GM12878 (cell line): ENCODE measurements at regions not wholly inside any gene's neighbourhood (a gene's known extent, or its start where the extent isn't known, plus 50 kb on each side); places are given as distances from the start of the nearest gene placed in this dataset.

Experiments used
- ATAC-seq: fragments of 200-7000 bp; cut with Tn5 transposase; 3 replicates; pipeline ENCODE4 v1.9.1; 2020; ENCODE audit warnings: mild to moderate bottlenecking, moderate library complexity
- BruUV-seq: library from RNA; stranded (reverse); fragments of 400-500 nt; replicated peaks from 2 replicates; lab custom pipeline; 2021; lab: Mats Ljungman, UMichigan
- CTCF ChIA-PET: fragments of 300-600 bp; sonication (Branson Sonifier 250); formaldehyde crosslinking; extraction: SDS; loops from one replicate; lab custom pipeline; 2021; ENCODE audit warnings: inconsistent platforms; lab: Yijun Ruan, JAX
- POLR2A ChIA-PET: fragments of 350-600 bp; formaldehyde crosslinking; extraction: SDS; loops from one replicate; lab custom pipeline; 2021; ENCODE audit warnings: inconsistent platforms; lab: Charles Lee
- RAD21 ChIA-PET: fragments of 300-600 bp; sonication (Branson Sonifier 250); formaldehyde crosslinking; loops from one replicate; lab custom pipeline; 2023; ENCODE audit warnings: antibody characterized with exemption; ENCODE audit not compliant: unreplicated experiment; lab: Charles Lee
- SMC1A ChIA-PET: fragments of 300-600 bp; sonication (Branson Sonifier 250); formaldehyde crosslinking; loops from one replicate; lab custom pipeline; 2023; ENCODE audit not compliant: unreplicated experiment, uncharacterized antibody; lab: Charles Lee
- DNase-seq: peaks from one replicate; pipeline ENCODE4 v3.0.0-alpha.2; 2011; ENCODE audit warnings: low read depth, low spot score
- FAIRE-seq: peaks from 3 replicates; lab custom pipeline; 2011; peaks lifted over from hg19 to GRCh38; lab: Jason Lieb, UNC
- H2AFZ ChIP-seq: 2 replicates; pipeline ENCODE4 v1.6.0; 2011; ENCODE audit warnings: low read depth, low read length, control low read depth; ENCODE audit not compliant: control insufficient read depth
- H3K27ac ChIP-seq: 2 replicates; pipeline ENCODE4 v1.5.1; 2011; ENCODE audit warnings: control low read depth; ENCODE audit not compliant: control insufficient read depth, insufficient read depth
- H3K27me3 ChIP-seq, 2 experiments: replicated peaks in 1 of 2; 2 replicates each; pipeline versions ENCODE4 v1.6.0 to v1.6.1; 2011; ENCODE audit warnings: low read length in 1 of 2; ENCODE audit not compliant: control insufficient read depth in 2 of 2, insufficient read depth in 2 of 2
- H3K36me3 ChIP-seq, 2 experiments: 2 replicates each; pipeline ENCODE4 v1.5.1; 2011; ENCODE audit warnings: low read length in 1 of 2; ENCODE audit not compliant: control insufficient read depth in 2 of 2, insufficient read depth in 2 of 2
- H3K4me1 ChIP-seq: 2 replicates; pipeline ENCODE4 v1.6.1; 2011; ENCODE audit warnings: mild to moderate bottlenecking, low read length, moderate library complexity, mixed read lengths; ENCODE audit not compliant: control insufficient read depth, insufficient read depth
- H3K4me2 ChIP-seq: 2 replicates; pipeline ENCODE4 v1.6.0; 2011; ENCODE audit warnings: control low read depth; ENCODE audit not compliant: control insufficient read depth, insufficient read depth
- H3K4me3 ChIP-seq: fragments of 200-600 bp; sonication (generic); 2 replicates; pipeline ENCODE4 v1.5.1; 2016
- H3K79me2 ChIP-seq: 2 replicates; pipeline ENCODE4 v1.6.0; 2011; ENCODE audit warnings: low read length; ENCODE audit not compliant: control insufficient read depth, insufficient read depth
- H3K9ac ChIP-seq: 2 replicates; pipeline ENCODE4 v1.8.0; 2011; ENCODE audit warnings: low read length, control low read depth, mixed read lengths; ENCODE audit not compliant: control insufficient read depth, insufficient read depth
- H3K9me3 ChIP-seq: replicated peaks from 3 replicates; pipeline ENCODE4 v1.5.1; 2011; ENCODE audit warnings: mild to moderate bottlenecking, low read length; ENCODE audit not compliant: control insufficient read depth, insufficient read depth
- H4K20me1 ChIP-seq: 2 replicates; pipeline ENCODE4 v1.6.0; 2011; ENCODE audit not compliant: control insufficient read depth, insufficient read depth
- CBFB ChIP-seq: IDR thresholded peaks from 2 replicates; pipeline ENCODE4 v1.6.1; 2016; ENCODE audit warnings: antibody characterized with exemption, low read depth
- E4F1 ChIP-seq: fragments of 450-650 bp; IDR thresholded peaks from 2 replicates; pipeline ENCODE4 v1.6.1; 2018; ENCODE audit warnings: borderline replicate concordance, mild to moderate bottlenecking; ENCODE audit not compliant: partially characterized antibody
- FOS ChIP-seq: IDR thresholded peaks from 3 replicates; pipeline ENCODE4 v1.6.1; 2011; ENCODE audit warnings: borderline replicate concordance; ENCODE audit not compliant: insufficient read length; ENCODE audit errors: extremely low read depth
- JUNB ChIP-seq: IDR thresholded peaks from 2 replicates; pipeline ENCODE4 v1.6.1; 2016; ENCODE audit warnings: antibody characterized with exemption, mild to moderate bottlenecking
- LARP7 ChIP-seq: fragments of 450-650 bp; IDR thresholded peaks from 2 replicates; pipeline ENCODE4 v1.6.1; 2017; ENCODE audit warnings: mild to moderate bottlenecking
- MXI1 ChIP-seq: fragments of 150-350 bp; IDR thresholded peaks from 2 replicates; pipeline ENCODE4 v1.6.1; 2011; ENCODE audit warnings: low read depth, mild to moderate bottlenecking, inconsistent platforms, low read length, improper control_type of control experiment
- MYC ChIP-seq: IDR thresholded peaks from 2 replicates; pipeline ENCODE4 v1.6.1; 2011; ENCODE audit warnings: mild to moderate bottlenecking, low read length, moderate library complexity, inconsistent platforms; ENCODE audit not compliant: insufficient read depth, insufficient replicate concordance, insufficient read length, severe bottlenecking
- NR2C1 ChIP-seq: fragments of 450-650 bp; IDR thresholded peaks from 2 replicates; pipeline ENCODE4 v1.6.1; 2017; ENCODE audit warnings: antibody characterized with exemption, mild to moderate bottlenecking, moderate library complexity
- RELA ChIP-seq: fragments of 450-650 bp; IDR thresholded peaks from 2 replicates; pipeline ENCODE4 v1.8.0; 2014; ENCODE audit warnings: borderline replicate concordance; ENCODE audit not compliant: partially characterized antibody
- SIX5 ChIP-seq: IDR thresholded peaks from 2 replicates; pipeline ENCODE4 v1.6.1; 2011; ENCODE audit warnings: mild to moderate bottlenecking, low read depth, low read length, moderate library complexity; ENCODE audit not compliant: severe bottlenecking
- SMC3 ChIP-seq: IDR thresholded peaks from 2 replicates; pipeline ENCODE4 v1.6.1; 2011; ENCODE audit warnings: low read length, improper control_type of control experiment, borderline replicate concordance
- SREBF2 ChIP-seq: IDR thresholded peaks from 2 replicates; pipeline ENCODE4 v1.6.1; 2012; ENCODE audit warnings: mild to moderate bottlenecking, low read length
- STAT1 ChIP-seq: fragments of 450-650 bp; conservative IDR thresholded peaks from 2 replicates; pipeline ENCODE4 v1.6.1; 2014; ENCODE audit warnings: antibody characterized with exemption, mild to moderate bottlenecking
- ZZZ3 ChIP-seq: IDR thresholded peaks from 2 replicates; pipeline ENCODE4 v1.6.1; 2011; ENCODE audit warnings: low read depth; ENCODE audit not compliant: control insufficient read depth, insufficient read length
- WGBS: methylation state at CpG from one replicate; pipeline ENCODE4 v1.1.6; 2016; ENCODE audit warnings: low lambda C conversion rate; ENCODE audit not compliant: insufficient replicate concordance, insufficient coverage; ENCODE audit errors: missing lambda C conversion rate; 5-methylcytosine and 5-hydroxymethylcytosine counted together
- in situ Hi-C: fragments of 300-500 bp; cut with MboI; formaldehyde crosslinking; loops from 9 replicates; pipeline ENCODE4 v1.14.3; 2018; ENCODE audit warnings: mixed read lengths
- intact Hi-C: fragments of 100-400 bp; cut with micrococcal nuclease; formaldehyde crosslinking; loops from one replicate; pipeline ENCODE4 v1.14.2; 2022; ENCODE audit not compliant: unreplicated experiment
- TF ChIP-seq, protein P1 (sequence below): fragments of 450-650 bp; IDR thresholded peaks from 2 replicates; pipeline ENCODE4 v1.6.1; 2018; ENCODE audit warnings: mild to moderate bottlenecking, low read depth, moderate library complexity; ENCODE audit not compliant: partially characterized antibody

- no peak for TF ChIP-seq MYC
- no peak for TF ChIP-seq LARP7
These were observed 423.8 kb upstream of the MKI67 start (continued) for GRCh38 chr10:128550045-128550444.

- RAD21 ChIA-PET, result no interaction called here
- H3K4me1 ChIP-seq, result no peaks in the 10 kb centered on the region
- TF ChIP-seq ZZZ3, result no peak
- TF ChIP-seq JUNB, result no peak
- TF ChIP-seq STAT1, result no peak
- no peak for TF ChIP-seq RELA
- TF ChIP-seq E4F1, result no peak
- TF ChIP-seq SIX5, result no peak
- no peak for TF ChIP-seq MXI1
- no peak for TF ChIP-seq NR2C1
- no peak for TF ChIP-seq SREBF2
- TF ChIP-seq FOS, result no peak
- TF ChIP-seq, protein P1, sequence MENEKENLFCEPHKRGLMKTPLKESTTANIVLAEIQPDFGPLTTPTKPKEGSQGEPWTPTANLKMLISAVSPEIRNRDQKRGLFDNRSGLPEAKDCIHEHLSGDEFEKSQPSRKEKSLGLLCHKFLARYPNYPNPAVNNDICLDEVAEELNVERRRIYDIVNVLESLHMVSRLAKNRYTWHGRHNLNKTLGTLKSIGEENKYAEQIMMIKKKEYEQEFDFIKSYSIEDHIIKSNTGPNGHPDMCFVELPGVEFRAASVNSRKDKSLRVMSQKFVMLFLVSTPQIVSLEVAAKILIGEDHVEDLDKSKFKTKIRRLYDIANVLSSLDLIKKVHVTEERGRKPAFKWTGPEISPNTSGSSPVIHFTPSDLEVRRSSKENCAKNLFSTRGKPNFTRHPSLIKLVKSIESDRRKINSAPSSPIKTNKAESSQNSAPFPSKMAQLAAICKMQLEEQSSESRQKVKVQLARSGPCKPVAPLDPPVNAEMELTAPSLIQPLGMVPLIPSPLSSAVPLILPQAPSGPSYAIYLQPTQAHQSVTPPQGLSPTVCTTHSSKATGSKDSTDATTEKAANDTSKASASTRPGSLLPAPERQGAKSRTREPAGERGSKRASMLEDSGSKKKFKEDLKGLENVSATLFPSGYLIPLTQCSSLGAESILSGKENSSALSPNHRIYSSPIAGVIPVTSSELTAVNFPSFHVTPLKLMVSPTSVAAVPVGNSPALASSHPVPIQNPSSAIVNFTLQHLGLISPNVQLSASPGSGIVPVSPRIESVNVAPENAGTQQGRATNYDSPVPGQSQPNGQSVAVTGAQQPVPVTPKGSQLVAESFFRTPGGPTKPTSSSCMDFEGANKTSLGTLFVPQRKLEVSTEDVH, result no peak
- no peak for TF ChIP-seq SMC3
- TF ChIP-seq CBFB, result no peak
- TF ChIP-seq, all 136 proteins: peak for 0
- Histone ChIP-seq H3K27me3 (no peaks in the 10 kb centered on the region), H3K36me3 (no peaks in the 10 kb centered on the region), H2AFZ (no peak overlapping the region), H3K27ac (no peak overlapping the region), H3K4me2 (no peak overlapping the region), H4K20me1 (no peaks in the 10 kb centered on the region), H3K9ac (no peak overlapping the region), H3K79me2 (no peaks in the 10 kb centered on the region), H3K4me3 (no peak overlapping the region), H3K9me3 (no peaks in the 10 kb centered on the region)
- intact Hi-C loops (no loop called here), in situ Hi-C loops (no loop called here)
- POLR2A ChIA-PET, result no interaction called here
- SMC1A ChIA-PET, result no interaction called here
- BruUV-seq, result no TSS peak
- CTCF ChIA-PET, result no interaction called here
- ATAC-seq (no peak), FAIRE-seq (no peak), DNase-seq (no peak)
- whole genome bisulfite sequencing, result 18% methylated on average over 7 of the region's 7 CpGs
These were observed 425.3 kb upstream of the MKI67 start for GRCh38 chr10:128551475-128551874.
